ENCODE measurements at regions not wholly inside any gene's neighbourhood (a gene's known extent, or its start where the extent isn't known, plus 50 kb on each side); places are given as distances from the start of the nearest gene placed in this dataset.

DNA sequence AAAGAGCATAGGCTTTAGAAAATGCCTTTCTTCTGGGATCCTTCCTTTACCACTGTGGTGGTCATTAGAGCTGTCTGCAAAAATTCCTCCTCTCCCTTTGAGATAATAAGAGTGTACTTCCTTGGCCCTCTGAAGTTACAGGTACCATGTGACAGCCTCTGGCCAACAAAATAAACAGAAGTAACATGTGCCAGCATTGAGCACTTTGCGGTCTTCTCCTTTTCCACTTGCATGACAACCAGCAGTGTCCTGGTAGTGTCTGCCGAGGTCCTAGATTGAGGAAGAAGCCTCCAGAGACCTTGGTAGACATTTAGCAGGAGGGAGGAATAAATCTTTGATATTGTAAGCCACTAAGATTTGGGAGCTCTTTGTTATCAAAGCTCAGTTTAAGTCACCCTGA, 87.5 kb upstream of the ARID1B start:
- no peak for TF ChIP-seq POLR2A (IDR thresholded peaks at IDR 0.05; ENCODE audit: low read depth, low read length)
- TF ChIP-seq, protein P1, sequence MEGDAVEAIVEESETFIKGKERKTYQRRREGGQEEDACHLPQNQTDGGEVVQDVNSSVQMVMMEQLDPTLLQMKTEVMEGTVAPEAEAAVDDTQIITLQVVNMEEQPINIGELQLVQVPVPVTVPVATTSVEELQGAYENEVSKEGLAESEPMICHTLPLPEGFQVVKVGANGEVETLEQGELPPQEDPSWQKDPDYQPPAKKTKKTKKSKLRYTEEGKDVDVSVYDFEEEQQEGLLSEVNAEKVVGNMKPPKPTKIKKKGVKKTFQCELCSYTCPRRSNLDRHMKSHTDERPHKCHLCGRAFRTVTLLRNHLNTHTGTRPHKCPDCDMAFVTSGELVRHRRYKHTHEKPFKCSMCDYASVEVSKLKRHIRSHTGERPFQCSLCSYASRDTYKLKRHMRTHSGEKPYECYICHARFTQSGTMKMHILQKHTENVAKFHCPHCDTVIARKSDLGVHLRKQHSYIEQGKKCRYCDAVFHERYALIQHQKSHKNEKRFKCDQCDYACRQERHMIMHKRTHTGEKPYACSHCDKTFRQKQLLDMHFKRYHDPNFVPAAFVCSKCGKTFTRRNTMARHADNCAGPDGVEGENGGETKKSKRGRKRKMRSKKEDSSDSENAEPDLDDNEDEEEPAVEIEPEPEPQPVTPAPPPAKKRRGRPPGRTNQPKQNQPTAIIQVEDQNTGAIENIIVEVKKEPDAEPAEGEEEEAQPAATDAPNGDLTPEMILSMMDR (conservative IDR thresholded peaks at IDR 0.05; ENCODE audit: low read depth, low read length) = no peak
- TF ChIP-seq CEBPB (IDR thresholded peaks at IDR 0.05; ENCODE audit: low read depth, low read length) = no peak
- no peak for TF ChIP-seq MXI1 (IDR thresholded peaks at IDR 0.05; ENCODE audit: borderline replicate concordance, low read depth, low read length)
- no peak for TF ChIP-seq RCOR1 (IDR thresholded peaks at IDR 0.05; ENCODE audit: insufficient replicate concordance, low read length)
- no peak for TF ChIP-seq SMC3 (IDR thresholded peaks at IDR 0.05; ENCODE audit: low read depth, low read length)
- no peak for TF ChIP-seq RAD21 (IDR thresholded peaks at IDR 0.05; ENCODE audit: low read length)
- no peak for TF ChIP-seq NFE2L2 (IDR thresholded peaks at IDR 0.05; ENCODE audit: low read depth, low read length)
- no peak for TF ChIP-seq MAZ (IDR thresholded peaks at IDR 0.05; ENCODE audit: borderline replicate concordance, low read depth, low read length)
- TF ChIP-seq RFX5 (IDR thresholded peaks at IDR 0.05; ENCODE audit: low read depth, low read length) = no peak
- TF ChIP-seq, protein P2, sequence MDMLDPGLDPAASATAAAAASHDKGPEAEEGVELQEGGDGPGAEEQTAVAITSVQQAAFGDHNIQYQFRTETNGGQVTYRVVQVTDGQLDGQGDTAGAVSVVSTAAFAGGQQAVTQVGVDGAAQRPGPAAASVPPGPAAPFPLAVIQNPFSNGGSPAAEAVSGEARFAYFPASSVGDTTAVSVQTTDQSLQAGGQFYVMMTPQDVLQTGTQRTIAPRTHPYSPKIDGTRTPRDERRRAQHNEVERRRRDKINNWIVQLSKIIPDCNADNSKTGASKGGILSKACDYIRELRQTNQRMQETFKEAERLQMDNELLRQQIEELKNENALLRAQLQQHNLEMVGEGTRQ (IDR thresholded peaks at IDR 0.05; ENCODE audit: low read depth, low read length) = no peak
- TF ChIP-seq BHLHE40 (IDR thresholded peaks at IDR 0.05; ENCODE audit: low read depth, low read length) = no peak
- no peak for TF ChIP-seq FOS (IDR thresholded peaks at IDR 0.05; ENCODE audit: low read depth, low read length)
- TF ChIP-seq, protein P3, sequence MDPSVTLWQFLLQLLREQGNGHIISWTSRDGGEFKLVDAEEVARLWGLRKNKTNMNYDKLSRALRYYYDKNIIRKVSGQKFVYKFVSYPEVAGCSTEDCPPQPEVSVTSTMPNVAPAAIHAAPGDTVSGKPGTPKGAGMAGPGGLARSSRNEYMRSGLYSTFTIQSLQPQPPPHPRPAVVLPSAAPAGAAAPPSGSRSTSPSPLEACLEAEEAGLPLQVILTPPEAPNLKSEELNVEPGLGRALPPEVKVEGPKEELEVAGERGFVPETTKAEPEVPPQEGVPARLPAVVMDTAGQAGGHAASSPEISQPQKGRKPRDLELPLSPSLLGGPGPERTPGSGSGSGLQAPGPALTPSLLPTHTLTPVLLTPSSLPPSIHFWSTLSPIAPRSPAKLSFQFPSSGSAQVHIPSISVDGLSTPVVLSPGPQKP (IDR thresholded peaks at IDR 0.05; ENCODE audit: borderline replicate concordance, low read depth, low read length) = no peak
